ENCODE measurements at regions not wholly inside any gene's neighbourhood (a gene's known extent, or its start where the extent isn't known, plus 50 kb on each side); places are given as distances from the start of the nearest gene placed in this dataset.
A peak's percentile ranks its signal among the peaks of the same experiment; 100 is the strongest.

DNA sequence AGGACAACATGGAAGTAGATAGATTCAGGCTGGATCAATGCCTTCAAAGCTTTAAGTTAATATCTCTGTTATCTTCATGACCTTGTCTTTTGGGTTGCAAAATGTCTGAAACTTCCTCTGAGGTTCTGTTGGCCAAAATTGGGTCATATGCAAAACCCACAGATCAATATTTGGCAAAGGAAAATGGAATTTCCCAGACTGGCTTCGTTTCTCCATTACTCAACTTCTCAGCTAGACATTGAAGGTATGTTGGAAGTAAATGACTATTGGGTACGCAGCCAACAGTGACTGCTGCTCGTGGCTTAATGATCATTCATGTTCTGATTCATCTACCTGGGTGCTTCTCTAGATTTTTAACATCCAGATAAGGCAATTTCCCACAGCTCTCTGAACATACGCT is 675.4 kb upstream of the SGO1 start:
- no peaks in the 10 kb centered on the region for H4K20me1 ChIP-seq (ENCODE audit: control insufficient read depth, extremely low read depth, insufficient read depth, low read length)
- no peaks in the 10 kb centered on the region for H3K27me3 ChIP-seq (ENCODE audit: control insufficient read depth, insufficient read depth, low read length)
- H3K79me2 ChIP-seq (ENCODE audit: control insufficient read depth, insufficient read depth, low read length), result no peaks in the 10 kb centered on the region
- H3K9me3 ChIP-seq (ENCODE audit: control insufficient read depth, insufficient read depth, low read depth, low read length), result no peaks in the 10 kb centered on the region
- no peaks in the 10 kb centered on the region for H3K36me3 ChIP-seq (ENCODE audit: control insufficient read depth, insufficient read depth, low read length)
- no peak overlapping the region for H3K27ac ChIP-seq (ENCODE audit: insufficient read depth, low read length)
- H2AFZ ChIP-seq (ENCODE audit: low read length), result no peak overlapping the region
- no peaks in the 10 kb centered on the region for H3K4me1 ChIP-seq (ENCODE audit: control insufficient read depth, extremely low read depth, insufficient read depth, low read length)
- H3K9ac ChIP-seq (ENCODE audit: insufficient read depth, low read length), result no peak overlapping the region
- H3K4me3 ChIP-seq (replicated peaks in 1 of 4; ENCODE audit: control extremely low read depth in 1 of 4, insufficient read depth in 1 of 4, low read depth in 3 of 4, low read length in 4 of 4), result no peak overlapping the region
- peak in 1 of 2 donors; percentile 10 for DNase-seq (ENCODE audit: low read depth in 2 of 2)
- no peak overlapping the region for H3K4me2 ChIP-seq (ENCODE audit: extremely low read depth, insufficient read depth, low read length)
- TF ChIP-seq EZH2 (IDR thresholded peaks at IDR 0.05; ENCODE audit: low read length, missing control alignments), result no peak
- TF ChIP-seq, protein P1, sequence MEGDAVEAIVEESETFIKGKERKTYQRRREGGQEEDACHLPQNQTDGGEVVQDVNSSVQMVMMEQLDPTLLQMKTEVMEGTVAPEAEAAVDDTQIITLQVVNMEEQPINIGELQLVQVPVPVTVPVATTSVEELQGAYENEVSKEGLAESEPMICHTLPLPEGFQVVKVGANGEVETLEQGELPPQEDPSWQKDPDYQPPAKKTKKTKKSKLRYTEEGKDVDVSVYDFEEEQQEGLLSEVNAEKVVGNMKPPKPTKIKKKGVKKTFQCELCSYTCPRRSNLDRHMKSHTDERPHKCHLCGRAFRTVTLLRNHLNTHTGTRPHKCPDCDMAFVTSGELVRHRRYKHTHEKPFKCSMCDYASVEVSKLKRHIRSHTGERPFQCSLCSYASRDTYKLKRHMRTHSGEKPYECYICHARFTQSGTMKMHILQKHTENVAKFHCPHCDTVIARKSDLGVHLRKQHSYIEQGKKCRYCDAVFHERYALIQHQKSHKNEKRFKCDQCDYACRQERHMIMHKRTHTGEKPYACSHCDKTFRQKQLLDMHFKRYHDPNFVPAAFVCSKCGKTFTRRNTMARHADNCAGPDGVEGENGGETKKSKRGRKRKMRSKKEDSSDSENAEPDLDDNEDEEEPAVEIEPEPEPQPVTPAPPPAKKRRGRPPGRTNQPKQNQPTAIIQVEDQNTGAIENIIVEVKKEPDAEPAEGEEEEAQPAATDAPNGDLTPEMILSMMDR (conservative IDR thresholded peaks at IDR 0.05 in 1 of 2, IDR thresholded peaks at IDR 0.05 in 1 of 2; ENCODE audit: low read depth in 1 of 2, low read length in 2 of 2), result no peak

DNA sequence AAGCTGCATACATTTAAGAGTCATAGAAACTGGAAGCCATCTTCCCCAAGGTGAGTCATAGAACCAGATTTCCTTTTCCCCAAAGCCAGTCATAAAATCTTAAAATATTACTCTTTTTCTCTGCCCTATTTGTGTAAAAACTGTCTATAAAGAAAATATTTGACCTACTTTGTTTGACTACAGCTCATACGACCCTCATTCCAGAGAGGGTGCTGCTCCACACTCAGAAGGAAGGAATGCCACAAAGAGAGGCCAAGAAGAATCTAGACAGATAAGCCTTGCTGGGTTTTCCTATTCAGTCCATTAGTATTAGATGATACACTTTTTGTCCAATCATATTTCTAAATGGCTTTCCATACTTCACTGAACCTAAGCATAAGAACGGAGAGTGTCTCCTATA is 671.6 kb upstream of the SGO1 start:
- TF ChIP-seq EZH2 (IDR thresholded peaks at IDR 0.05; ENCODE audit: low read length, missing control alignments), result no peak
- TF ChIP-seq, protein P1 (conservative IDR thresholded peaks at IDR 0.05 in 1 of 2, IDR thresholded peaks at IDR 0.05 in 1 of 2; ENCODE audit: low read depth in 1 of 2, low read length in 2 of 2), result no peak
- Histone ChIP-seq H3K9me3 (ENCODE audit: control insufficient read depth, insufficient read depth, low read depth, low read length) (no peaks in the 10 kb centered on the region), H3K4me1 (ENCODE audit: control insufficient read depth, extremely low read depth, insufficient read depth, low read length) (no peaks in the 10 kb centered on the region), H3K27ac (ENCODE audit: insufficient read depth, low read length) (no peak overlapping the region), H3K36me3 (ENCODE audit: control insufficient read depth, insufficient read depth, low read length) (no peaks in the 10 kb centered on the region), H4K20me1 (ENCODE audit: control insufficient read depth, extremely low read depth, insufficient read depth, low read length) (no peaks in the 10 kb centered on the region), H3K9ac (ENCODE audit: insufficient read depth, low read length) (no peak overlapping the region), H2AFZ (ENCODE audit: low read length) (no peak overlapping the region), H3K79me2 (ENCODE audit: control insufficient read depth, insufficient read depth, low read length) (no peaks in the 10 kb centered on the region), H3K4me3 (replicated peaks in 1 of 4; ENCODE audit: control extremely low read depth in 1 of 4, insufficient read depth in 1 of 4, low read depth in 3 of 4, low read length in 4 of 4) (no peak overlapping the region), H3K4me2 (ENCODE audit: extremely low read depth, insufficient read depth, low read length) (no peak overlapping the region), H3K27me3 (ENCODE audit: control insufficient read depth, insufficient read depth, low read length) (no peaks in the 10 kb centered on the region)
- DNase-seq (ENCODE audit: low read depth in 2 of 2), result peak in 1 of 2 donors; percentile 73

DNA sequence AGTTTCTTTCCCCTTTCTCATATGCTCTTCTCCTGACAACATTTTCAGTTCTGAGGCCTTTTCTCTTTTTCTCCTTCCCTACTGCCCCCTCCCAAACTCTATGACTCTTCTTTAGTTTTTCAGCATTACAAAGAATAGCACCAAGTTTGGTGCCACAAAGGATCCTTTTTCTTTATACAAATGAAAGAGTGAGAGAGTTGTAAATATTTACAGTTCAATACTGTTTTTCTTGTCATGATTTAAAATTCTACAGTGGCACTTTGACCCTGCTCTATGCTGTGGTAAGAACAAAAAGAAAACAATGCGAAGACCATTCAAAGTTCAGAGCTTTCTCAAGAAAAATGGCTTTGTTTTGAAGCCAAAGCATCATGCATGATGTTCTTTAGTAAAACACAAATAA is 667.9 kb upstream of the SGO1 start:
- H3K9me3 ChIP-seq (ENCODE audit: control insufficient read depth, insufficient read depth, low read depth, low read length), result no peaks in the 10 kb centered on the region
- H3K79me2 ChIP-seq (ENCODE audit: control insufficient read depth, insufficient read depth, low read length), result no peaks in the 10 kb centered on the region
- DNase-seq (ENCODE audit: low read depth in 2 of 2), result peak in 1 of 2 donors; percentile 18
- no peak overlapping the region for H3K27ac ChIP-seq (ENCODE audit: insufficient read depth, low read length)
- TF ChIP-seq EZH2 (IDR thresholded peaks at IDR 0.05; ENCODE audit: low read length, missing control alignments), result no peak
- TF ChIP-seq, protein P1 (conservative IDR thresholded peaks at IDR 0.05 in 1 of 2, IDR thresholded peaks at IDR 0.05 in 1 of 2; ENCODE audit: low read depth in 1 of 2, low read length in 2 of 2), result no peak
- H2AFZ ChIP-seq (ENCODE audit: low read length), result no peak overlapping the region
- no peaks in the 10 kb centered on the region for H3K27me3 ChIP-seq (ENCODE audit: control insufficient read depth, insufficient read depth, low read length)
- no peak overlapping the region for H3K4me3 ChIP-seq (replicated peaks in 1 of 4; ENCODE audit: control extremely low read depth in 1 of 4, insufficient read depth in 1 of 4, low read depth in 3 of 4, low read length in 4 of 4)
- no peaks in the 10 kb centered on the region for H4K20me1 ChIP-seq (ENCODE audit: control insufficient read depth, extremely low read depth, insufficient read depth, low read length)
- H3K4me1 ChIP-seq (ENCODE audit: control insufficient read depth, extremely low read depth, insufficient read depth, low read length), result no peaks in the 10 kb centered on the region
- H3K4me2 ChIP-seq (ENCODE audit: extremely low read depth, insufficient read depth, low read length), result no peak overlapping the region
- H3K36me3 ChIP-seq (ENCODE audit: control insufficient read depth, insufficient read depth, low read length), result no peaks in the 10 kb centered on the region
- no peak overlapping the region for H3K9ac ChIP-seq (ENCODE audit: insufficient read depth, low read length)

Measured in fibroblast of lung (primary cell).